Endothelial cell of umbilical vein (primary cell): ENCODE measurements at regions not wholly inside any gene's neighbourhood (a gene's known extent, or its start where the extent isn't known, plus 50 kb on each side); places are given as distances from the start of the nearest gene placed in this dataset.

Experiments used
- BruUV-seq: library from RNA; stranded (reverse); fragments of 400-500 nt; replicated peaks from 2 replicates; lab custom pipeline; 2021; lab: Mats Ljungman, UMichigan
- CTCF ChIA-PET: fragments of 300-600, 350-600 bp; sonication (Branson Sonifier 250); formaldehyde crosslinking; loops from one replicate; lab custom pipeline; 2021; ENCODE audit warnings: antibody characterized with exemption, inconsistent platforms; lab: Charles Lee
- POLR2A ChIA-PET: fragments of 300-600, 350-600 bp; sonication (Branson Sonifier 250); formaldehyde crosslinking; loops from one replicate; lab custom pipeline; 2021; ENCODE audit warnings: antibody characterized with exemption, inconsistent platforms; lab: Charles Lee
- DNase-seq: peaks from one replicate; pipeline ENCODE4 v3.0.0-alpha.2; 2011; ENCODE audit warnings: low read depth, low spot score
- FAIRE-seq: peaks from 2 replicates; lab custom pipeline; 2011; peaks lifted over from hg19 to GRCh38; lab: Jason Lieb, UNC
- H2AFZ ChIP-seq: 2 replicates; pipeline ENCODE4 v1.6.0; 2012; ENCODE audit warnings: low read depth, low read length, control low read depth, inconsistent platforms
- H3K27ac ChIP-seq: 2 replicates; pipeline ENCODE4 v1.5.1; 2011; ENCODE audit warnings: low read depth, mild to moderate bottlenecking, control low read depth, low read length, moderate library complexity; ENCODE audit not compliant: insufficient read depth
- H3K27me3 ChIP-seq, 2 experiments: 2 replicates each; pipeline versions ENCODE4 v1.6.0 to v1.6.1; 2011; ENCODE audit warnings: low read length in 2 of 2, mixed read lengths in 1 of 2; ENCODE audit not compliant: control insufficient read depth in 2 of 2, insufficient read depth in 2 of 2
- H3K36me3 ChIP-seq, 2 experiments: 2 replicates in 1 of 2; 3 replicates in 1 of 2; pipeline ENCODE4 v1.5.1; 2011; ENCODE audit warnings: low read length in 2 of 2, mild to moderate bottlenecking in 1 of 2, moderate library complexity in 1 of 2; ENCODE audit not compliant: control insufficient read depth in 2 of 2, insufficient read depth in 2 of 2; ENCODE audit errors: extremely low read depth in 1 of 2
- H3K4me1 ChIP-seq: 3 replicates; pipeline ENCODE4 v1.5.1; 2011; ENCODE audit warnings: mild to moderate bottlenecking, low read length; ENCODE audit not compliant: control insufficient read depth, insufficient read depth; ENCODE audit errors: extremely low read depth
- H3K4me2 ChIP-seq: 2 replicates; pipeline ENCODE4 v1.6.1; 2011; ENCODE audit warnings: low read length, control low read depth, mixed read lengths; ENCODE audit not compliant: insufficient read depth
- H3K4me3 ChIP-seq, 3 experiments: fragments of 200-600 bp in 1 of 3; sonication (generic), shearing (Covaris generic) in 1 of 3; replicated peaks in 1 of 3; 2 replicates each; pipeline ENCODE4 v1.5.1; 2011 to 2016; ENCODE audit warnings: control low read depth in 3 of 3, low read length in 3 of 3, mild to moderate bottlenecking in 2 of 3, inconsistent platforms in 1 of 3, low read depth in 1 of 3, moderate library complexity in 1 of 3; ENCODE audit not compliant: insufficient read depth in 1 of 3
- H3K79me2 ChIP-seq: 2 replicates; pipeline ENCODE4 v1.6.0; 2012; ENCODE audit warnings: low read length, inconsistent platforms; ENCODE audit not compliant: control insufficient read depth, insufficient read depth
- H3K9ac ChIP-seq: replicated peaks from 2 replicates; pipeline ENCODE3; 2011; ENCODE audit warnings: low read length, control low read depth; ENCODE audit not compliant: insufficient read depth; ENCODE audit errors: extremely low read depth
- H3K9me1 ChIP-seq: replicated peaks from 3 replicates; pipeline ENCODE4 v1.6.0; 2011; ENCODE audit warnings: mild to moderate bottlenecking, low read length; ENCODE audit not compliant: control insufficient read depth, insufficient read depth; ENCODE audit errors: extremely low read depth
- H3K9me3 ChIP-seq: replicated peaks from 2 replicates; pipeline ENCODE4 v1.5.1; 2012; ENCODE audit warnings: low read length, inconsistent platforms; ENCODE audit not compliant: control insufficient read depth, insufficient read depth
- H4K20me1 ChIP-seq: replicated peaks from 2 replicates; pipeline ENCODE3; 2011; ENCODE audit warnings: mild to moderate bottlenecking, low read length; ENCODE audit not compliant: control insufficient read depth, insufficient read depth; ENCODE audit errors: extremely low read depth
- GATA2 ChIP-seq: IDR thresholded peaks from 2 replicates; pipeline ENCODE4 v1.7.0; 2011; ENCODE audit warnings: low read depth, mild to moderate bottlenecking, moderate library complexity, mixed read lengths, low read length; ENCODE audit not compliant: insufficient read length, insufficient read depth
- JUN ChIP-seq: IDR thresholded peaks from 2 replicates; pipeline ENCODE4 v1.6.1; 2011; ENCODE audit warnings: borderline replicate concordance, low read depth; ENCODE audit not compliant: insufficient read length, insufficient read depth
- MYC ChIP-seq: IDR thresholded peaks from one replicate; pipeline ENCODE4 v1.6.1; 2011; ENCODE audit warnings: mild to moderate bottlenecking, low read depth, low read length
- POLR2A ChIP-seq: IDR thresholded peaks from 2 replicates; pipeline ENCODE4 v1.6.1; 2012; ENCODE audit warnings: low read depth, mild to moderate bottlenecking, control low read depth, low read length
- POLR2AphosphoS5 ChIP-seq: IDR thresholded peaks from 2 replicates; pipeline ENCODE4 v1.6.1; 2012; ENCODE audit warnings: low read depth, mild to moderate bottlenecking, control low read depth, low read length, moderate library complexity; ENCODE audit not compliant: insufficient read depth
- dilution Hi-C: fragments of 300-500 bp; cut with MboI; formaldehyde crosslinking; loops from one replicate; pipeline ENCODE4 v1.15.0; 2019; ENCODE audit warnings: low sequenced_read_pairs; ENCODE audit not compliant: extremely low pct_ligation_motif_present
- intact Hi-C: fragments of 100-400 bp; cut with micrococcal nuclease; formaldehyde crosslinking; loops from one replicate; pipeline ENCODE4 v1.10.0; 2022
- TF ChIP-seq, protein P1 (sequence below), 2 donors: IDR thresholded peaks; 1 replicate in 1 of 2; 2 replicates in 1 of 2; pipeline ENCODE4 v1.5.1; 2011; ENCODE audit warnings: low read length in 2 of 2, mild to moderate bottlenecking in 2 of 2, moderate library complexity in 2 of 2, control low read depth in 1 of 2, inconsistent platforms in 1 of 2, low read depth in 1 of 2; ENCODE audit not compliant: insufficient read depth in 1 of 2; ENCODE audit errors: extremely low read depth in 1 of 2

DNA sequence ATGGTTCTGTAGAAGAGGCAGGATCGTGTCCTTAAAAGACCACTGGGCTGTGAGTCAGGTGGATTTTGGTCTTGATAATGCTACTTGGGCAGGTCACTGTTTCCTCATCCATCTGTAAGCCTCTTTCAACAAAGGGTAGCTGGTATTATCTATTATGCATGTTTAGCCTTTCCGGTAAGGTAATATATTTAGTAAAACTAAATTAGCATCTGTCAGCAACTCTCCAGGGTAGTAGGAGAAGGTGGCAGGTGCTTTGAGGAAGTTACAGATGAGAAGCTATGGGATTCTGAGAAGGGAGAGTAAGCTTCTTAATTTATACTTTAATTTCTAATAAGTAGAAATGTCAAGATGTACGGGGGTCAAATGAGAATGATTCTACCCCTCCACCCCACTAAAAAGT is 86.9 kb upstream of the TGM3 start:
- ChIA-PET POLR2A (no interaction called here), CTCF (interaction anchor here (1.8 to 2.9 kb wide), 6 partner anchors 11 to 247 kb away, joined by 11 to 51 read pairs (median 22); no protein-coding TSS in a partner anchor)
- H3K27ac ChIP-seq = no peak overlapping the region
- BruUV-seq = no TSS peak
- H3K27me3 ChIP-seq = peaks cover 4 to 5% of the 10 kb centered on the region in 2 experiments
- no peaks in the 10 kb centered on the region for H4K20me1 ChIP-seq
- H3K79me2 ChIP-seq = no peaks in the 10 kb centered on the region
- no peak overlapping the region for H3K9ac ChIP-seq
- FAIRE-seq (no peak), DNase-seq (no peak)
- H3K4me3 ChIP-seq = no peak overlapping the region
- no peaks in the 10 kb centered on the region for H3K9me3 ChIP-seq
- H3K4me1 ChIP-seq = peaks cover 5% of the 10 kb centered on the region
- no peak overlapping the region for H2AFZ ChIP-seq
- dilution Hi-C loops = no loop called here
- no peak overlapping the region for H3K4me2 ChIP-seq
- intact Hi-C loops = no loop called here
- no peaks in the 10 kb centered on the region for H3K9me1 ChIP-seq
- H3K36me3 ChIP-seq = no peaks in the 10 kb centered on the region
- TF ChIP-seq, protein P1, sequence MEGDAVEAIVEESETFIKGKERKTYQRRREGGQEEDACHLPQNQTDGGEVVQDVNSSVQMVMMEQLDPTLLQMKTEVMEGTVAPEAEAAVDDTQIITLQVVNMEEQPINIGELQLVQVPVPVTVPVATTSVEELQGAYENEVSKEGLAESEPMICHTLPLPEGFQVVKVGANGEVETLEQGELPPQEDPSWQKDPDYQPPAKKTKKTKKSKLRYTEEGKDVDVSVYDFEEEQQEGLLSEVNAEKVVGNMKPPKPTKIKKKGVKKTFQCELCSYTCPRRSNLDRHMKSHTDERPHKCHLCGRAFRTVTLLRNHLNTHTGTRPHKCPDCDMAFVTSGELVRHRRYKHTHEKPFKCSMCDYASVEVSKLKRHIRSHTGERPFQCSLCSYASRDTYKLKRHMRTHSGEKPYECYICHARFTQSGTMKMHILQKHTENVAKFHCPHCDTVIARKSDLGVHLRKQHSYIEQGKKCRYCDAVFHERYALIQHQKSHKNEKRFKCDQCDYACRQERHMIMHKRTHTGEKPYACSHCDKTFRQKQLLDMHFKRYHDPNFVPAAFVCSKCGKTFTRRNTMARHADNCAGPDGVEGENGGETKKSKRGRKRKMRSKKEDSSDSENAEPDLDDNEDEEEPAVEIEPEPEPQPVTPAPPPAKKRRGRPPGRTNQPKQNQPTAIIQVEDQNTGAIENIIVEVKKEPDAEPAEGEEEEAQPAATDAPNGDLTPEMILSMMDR (IDR thresholded peaks at IDR 0.05; ENCODE audit: extremely low read depth in 1 of 2, insufficient read depth in 1 of 2, low read depth in 1 of 2, low read length in 2 of 2) = no peak
- no peak for TF ChIP-seq POLR2A
- TF ChIP-seq POLR2AphosphoS5 = no peak
- no peak for TF ChIP-seq JUN
- no peak for TF ChIP-seq GATA2
- no peak for TF ChIP-seq MYC
